A549 (cell line): ENCODE measurements at regions not wholly inside any gene's neighbourhood (a gene's known extent, or its start where the extent isn't known, plus 50 kb on each side); places are given as distances from the start of the nearest gene placed in this dataset.

Experiments used
- ATAC-seq, 2 experiments: fragments of 200-7000 bp in 1 of 2; fragments of >200 bp in 1 of 2; cut with Nextera tagmentation in 1 of 2; cut with Tn5 transposase in 1 of 2; 3 replicates each; pipeline versions ENCODE4 v1.8.0 to v1.9.1; 2018 to 2020; ENCODE audit warnings: mild to moderate bottlenecking in 1 of 2, moderate library complexity in 1 of 2
- CTCF ChIA-PET: fragments of 300-600 bp; sonication (Branson Sonifier 250); formaldehyde crosslinking; extraction: SDS; loops from one replicate; lab custom pipeline; 2021; ENCODE audit warnings: antibody characterized with exemption, inconsistent platforms; lab: Yijun Ruan, JAX
- POLR2A ChIA-PET: fragments of 350-600 bp; formaldehyde crosslinking; extraction: SDS; loops from one replicate; lab custom pipeline; 2021; ENCODE audit warnings: antibody characterized with exemption, inconsistent platforms; lab: Yijun Ruan, JAX
- DNase-seq, 2 experiments: peaks; one replicate each; pipeline versions ENCODE4 v3.0.0 to v3.0.0-alpha.2; 2011 to 2016; ENCODE audit warnings: low read depth in 1 of 2, low spot score in 1 of 2
- FAIRE-seq: peaks from 2 replicates; lab custom pipeline; 2011; peaks lifted over from hg19 to GRCh38; lab: Jason Lieb, UNC
- H3K27ac ChIP-seq, 2 experiments: fragments of >200 bp; sonication (Bioruptor Twin); formaldehyde crosslinking; 3 replicates each; pipeline ENCODE4 v1.5.1; 2016 to 2017
- H3K4me1 ChIP-seq: fragments of >200 bp; sonication (Bioruptor Twin); formaldehyde crosslinking; 3 replicates; pipeline ENCODE4 v1.6.1; 2016
- H3K4me2 ChIP-seq: fragments of >200 bp; sonication (Bioruptor Twin); formaldehyde crosslinking; 3 replicates; pipeline ENCODE4 v1.6.1; 2016
- H3K4me3 ChIP-seq: fragments of >200 bp; sonication (Bioruptor Twin); formaldehyde crosslinking; 3 replicates; pipeline ENCODE4 v1.5.1; 2016
- H3K9me3 ChIP-seq: fragments of >200 bp; sonication (Bioruptor Twin); formaldehyde crosslinking; 3 replicates; pipeline ENCODE4 v1.6.1; 2016
- BHLHE40 ChIP-seq: IDR thresholded peaks from 2 replicates; pipeline ENCODE4 v1.6.1; 2012; ENCODE audit warnings: low read depth, low read length, inconsistent platforms
- CHD2 ChIP-seq: fragments of 150-350 bp; IDR thresholded peaks from 2 replicates; pipeline ENCODE4 v1.6.1; 2014; ENCODE audit warnings: low read length; ENCODE audit not compliant: partially characterized antibody
- CHD4 ChIP-seq: fragments of 200-600 bp; sonication (generic); IDR thresholded peaks from 2 replicates; pipeline ENCODE4 v1.6.1; 2016; ENCODE audit warnings: antibody characterized with exemption, mild to moderate bottlenecking, borderline replicate concordance
- EP300 ChIP-seq, 2 experiments: fragments of >200 bp; sonication (Bioruptor Twin); formaldehyde crosslinking; IDR thresholded peaks; 2 replicates in 1 of 2; 3 replicates in 1 of 2; pipeline ENCODE4 v1.6.1; 2016 to 2017
- FOXS1 ChIP-seq: fragments of 250-450 bp; sonication (Bioruptor Pico); IDR thresholded peaks from 2 replicates; pipeline ENCODE4 v1.5.0; 2020; ENCODE audit warnings: mild to moderate bottlenecking, moderate library complexity
- HDAC2 ChIP-seq: fragments of 200-600 bp; sonication (generic); IDR thresholded peaks from 2 replicates; pipeline ENCODE4 v1.6.1; 2016
- HOXA7 ChIP-seq: fragments of 250-450 bp; sonication (Bioruptor Pico); IDR thresholded peaks from 2 replicates; pipeline ENCODE4 v1.5.0; 2020; ENCODE audit warnings: mild to moderate bottlenecking, moderate library complexity
- KDM1A ChIP-seq: fragments of 200-600 bp; sonication (generic); IDR thresholded peaks from 2 replicates; pipeline ENCODE4 v1.6.1; 2016; ENCODE audit warnings: low read depth, mild to moderate bottlenecking
- NFE2L2 ChIP-seq: fragments of 150-350 bp; conservative IDR thresholded peaks from 2 replicates; pipeline ENCODE4 v1.6.1; 2014; ENCODE audit warnings: low read length
- POLR2A ChIP-seq: IDR thresholded peaks from 2 replicates; pipeline ENCODE4 v1.6.1; 2012; ENCODE audit warnings: mild to moderate bottlenecking, low read length
- RNF2 ChIP-seq: fragments of 200-600 bp; sonication (generic); IDR thresholded peaks from 2 replicates; pipeline ENCODE4 v1.6.1; 2016; ENCODE audit warnings: low read depth, mild to moderate bottlenecking, antibody characterized with exemption, moderate library complexity, borderline replicate concordance
- SMC3 ChIP-seq: fragments of >200 bp; sonication (Bioruptor Twin); formaldehyde crosslinking; IDR thresholded peaks from 3 replicates; pipeline ENCODE4 v1.6.1; 2018; ENCODE audit warnings: inconsistent platforms
- SREBF2 ChIP-seq: fragments of 450-650 bp; IDR thresholded peaks from 2 replicates; pipeline ENCODE4 v1.6.1; 2014; ENCODE audit warnings: mild to moderate bottlenecking, moderate library complexity
- TP53 ChIP-seq: fragments of 250-450 bp; sonication (Bioruptor Pico); IDR thresholded peaks from 2 replicates; pipeline ENCODE4 v1.5.0; 2021; ENCODE audit warnings: mild to moderate bottlenecking, moderate library complexity
- WGBS: methylation state at CpG from one replicate; pipeline ENCODE4 v1.1.6; 2017; ENCODE audit errors: missing lambda C conversion rate; 5-methylcytosine and 5-hydroxymethylcytosine counted together
- TF ChIP-seq, protein P1 (sequence below): fragments of 250-450 bp; sonication (Bioruptor Pico); IDR thresholded peaks from 2 replicates; pipeline ENCODE4 v1.5.0; 2021; ENCODE audit warnings: mild to moderate bottlenecking, moderate library complexity, borderline replicate concordance
- TF ChIP-seq, protein P2 (sequence below): fragments of 450-650 bp; IDR thresholded peaks from 2 replicates; pipeline ENCODE4 v1.6.1; 2014; ENCODE audit warnings: antibody characterized with exemption
- TF ChIP-seq, protein P3 (sequence below): IDR thresholded peaks from 2 replicates; pipeline ENCODE4 v1.6.1; 2012

DNA sequence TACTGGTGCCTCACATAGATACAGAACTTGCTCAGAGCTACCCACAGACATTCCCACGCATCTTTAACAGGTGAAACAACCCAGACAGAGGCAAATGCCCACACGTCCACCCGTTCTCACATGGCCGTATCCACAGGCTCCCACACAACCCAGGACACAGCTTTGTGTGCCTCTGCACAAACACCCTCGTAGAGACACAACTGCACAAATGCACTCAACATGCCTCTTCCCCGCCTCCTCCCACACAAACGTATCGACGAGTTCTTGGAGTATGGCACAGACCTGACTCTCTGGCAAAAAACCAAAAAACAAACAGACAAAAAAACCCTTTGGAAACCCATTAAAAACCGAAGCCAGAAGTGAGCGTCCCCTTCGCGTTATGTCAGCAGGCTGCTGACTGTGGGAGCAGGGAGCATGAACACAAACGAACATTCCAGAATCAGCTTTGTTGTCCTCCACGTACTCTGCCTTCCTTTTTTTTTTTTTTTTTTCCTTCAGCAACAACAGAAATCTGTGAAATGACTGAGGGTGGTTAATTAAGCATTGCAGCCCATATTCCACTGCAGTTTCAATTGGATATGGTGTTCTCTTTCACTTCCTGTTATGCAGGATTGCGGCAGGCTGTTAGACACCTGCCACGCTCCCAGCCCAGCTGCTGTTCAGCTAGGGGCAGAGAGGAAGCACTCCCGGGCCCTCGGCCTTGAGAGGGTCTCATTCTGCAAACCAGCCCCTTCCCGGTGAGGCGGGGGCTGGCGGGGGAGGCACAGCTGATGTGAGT is 313.7 kb downstream of the MAF start:
- H3K4me2 ChIP-seq, result no peak overlapping the region
- no peak for TF ChIP-seq NFE2L2
- ChIA-PET POLR2A (no interaction called here), CTCF (interaction anchor here (1.4 kb wide), 1 partner anchor 13 kb away, joined by 3 read pairs; no protein-coding TSS in a partner anchor)
- FAIRE-seq (no peak), ATAC-seq (no peak), DNase-seq (no peak)
- H3K4me1 ChIP-seq, result no peaks in the 10 kb centered on the region
- no peaks in the 10 kb centered on the region for H3K9me3 ChIP-seq
- 22% methylated on average over 22 of the region's 22 CpGs for WGBS
- H3K27ac ChIP-seq, result no peak overlapping the region
- H3K4me3 ChIP-seq, result no peak overlapping the region

DNA sequence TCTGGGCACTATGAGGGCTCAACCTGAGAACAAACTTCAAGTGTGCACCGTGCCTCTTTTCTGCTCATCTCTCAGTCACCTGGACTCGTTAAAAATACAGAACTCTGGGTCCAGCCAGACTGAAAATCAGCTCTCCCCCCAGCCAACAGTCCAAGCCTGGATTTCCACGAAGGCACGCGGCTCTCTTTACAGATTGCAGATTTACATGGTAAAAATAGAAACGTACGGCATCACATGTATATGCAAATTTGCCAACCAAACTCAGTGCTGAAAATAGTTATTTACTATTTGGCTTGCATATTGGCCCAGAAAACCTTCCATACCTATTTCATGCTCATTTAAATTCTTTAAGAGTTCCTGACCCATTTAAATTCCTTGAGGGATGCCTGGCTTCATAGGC is 315.8 kb downstream of the MAF start:
- Histone ChIP-seq H3K4me3 (no peak overlapping the region), H3K9me3 (no peaks in the 10 kb centered on the region), H3K4me1 (no peaks in the 10 kb centered on the region), H3K4me2 (no peak overlapping the region), H3K27ac (no peak overlapping the region)
- DNase-seq (no peak), FAIRE-seq (no peak), ATAC-seq (no peak)
- ChIA-PET POLR2A (no interaction called here), CTCF (no interaction called here)
- TF ChIP-seq HOXA7 (CRISPR knock-in tag), result no peak
- no peak for TF ChIP-seq CHD2
- no peak for TF ChIP-seq SREBF2
- no peak for TF ChIP-seq CHD4
- no peak for TF ChIP-seq SMC3
- 57% methylated on average over 7 of the region's 7 CpGs for WGBS

DNA sequence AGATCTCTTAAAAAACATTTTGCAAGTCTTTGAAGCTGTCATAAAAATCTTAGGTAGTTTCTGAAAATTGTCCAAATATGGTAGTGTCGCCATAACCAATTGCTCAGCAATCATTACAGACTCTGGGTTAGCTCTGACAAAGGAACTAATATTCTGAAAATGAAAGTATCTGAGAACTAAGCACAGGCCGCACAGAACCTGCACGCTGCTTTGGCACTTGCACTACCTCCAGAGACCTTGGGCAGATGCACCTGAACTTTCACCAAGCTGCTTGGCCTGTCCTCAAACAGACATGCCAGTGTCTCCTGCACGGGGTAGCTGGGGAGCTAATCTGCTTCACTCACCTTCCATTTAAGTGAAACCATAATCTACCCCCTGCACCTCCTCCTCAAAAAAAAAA is 317.0 kb downstream of the MAF start:
- 39% methylated on average over 4 of the region's 4 CpGs for WGBS
- ATAC-seq (no peak), DNase-seq (no peak), FAIRE-seq (no peak)
- Histone ChIP-seq H3K4me3 (no peak overlapping the region), H3K27ac (no peak overlapping the region), H3K4me1 (no peaks in the 10 kb centered on the region), H3K4me2 (no peak overlapping the region), H3K9me3 (no peaks in the 10 kb centered on the region)
- CTCF ChIA-PET, result no interaction called here
- TF ChIP-seq, protein P1, sequence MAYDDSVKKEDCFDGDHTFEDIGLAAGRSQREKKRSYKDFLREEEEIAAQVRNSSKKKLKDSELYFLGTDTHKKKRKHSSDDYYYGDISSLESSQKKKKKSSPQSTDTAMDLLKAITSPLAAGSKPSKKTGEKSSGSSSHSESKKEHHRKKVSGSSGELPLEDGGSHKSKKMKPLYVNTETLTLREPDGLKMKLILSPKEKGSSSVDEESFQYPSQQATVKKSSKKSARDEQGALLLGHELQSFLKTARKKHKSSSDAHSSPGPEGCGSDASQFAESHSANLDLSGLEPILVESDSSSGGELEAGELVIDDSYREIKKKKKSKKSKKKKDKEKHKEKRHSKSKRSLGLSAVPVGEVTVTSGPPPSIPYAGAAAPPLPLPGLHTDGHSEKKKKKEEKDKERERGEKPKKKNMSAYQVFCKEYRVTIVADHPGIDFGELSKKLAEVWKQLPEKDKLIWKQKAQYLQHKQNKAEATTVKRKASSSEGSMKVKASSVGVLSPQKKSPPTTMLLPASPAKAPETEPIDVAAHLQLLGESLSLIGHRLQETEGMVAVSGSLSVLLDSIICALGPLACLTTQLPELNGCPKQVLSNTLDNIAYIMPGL (CRISPR knock-in tag), result no peak
- TF ChIP-seq RNF2, result no peak
- no peak for TF ChIP-seq SMC3
- no peak for TF ChIP-seq EP300 (IDR thresholded peaks at IDR 0.05)
- TF ChIP-seq HDAC2, result no peak
- TF ChIP-seq BHLHE40, result no peak
- TF ChIP-seq, protein P2, sequence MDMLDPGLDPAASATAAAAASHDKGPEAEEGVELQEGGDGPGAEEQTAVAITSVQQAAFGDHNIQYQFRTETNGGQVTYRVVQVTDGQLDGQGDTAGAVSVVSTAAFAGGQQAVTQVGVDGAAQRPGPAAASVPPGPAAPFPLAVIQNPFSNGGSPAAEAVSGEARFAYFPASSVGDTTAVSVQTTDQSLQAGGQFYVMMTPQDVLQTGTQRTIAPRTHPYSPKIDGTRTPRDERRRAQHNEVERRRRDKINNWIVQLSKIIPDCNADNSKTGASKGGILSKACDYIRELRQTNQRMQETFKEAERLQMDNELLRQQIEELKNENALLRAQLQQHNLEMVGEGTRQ, result no peak
- no peak for TF ChIP-seq POLR2A
- POLR2A ChIA-PET, result no interaction called here

DNA sequence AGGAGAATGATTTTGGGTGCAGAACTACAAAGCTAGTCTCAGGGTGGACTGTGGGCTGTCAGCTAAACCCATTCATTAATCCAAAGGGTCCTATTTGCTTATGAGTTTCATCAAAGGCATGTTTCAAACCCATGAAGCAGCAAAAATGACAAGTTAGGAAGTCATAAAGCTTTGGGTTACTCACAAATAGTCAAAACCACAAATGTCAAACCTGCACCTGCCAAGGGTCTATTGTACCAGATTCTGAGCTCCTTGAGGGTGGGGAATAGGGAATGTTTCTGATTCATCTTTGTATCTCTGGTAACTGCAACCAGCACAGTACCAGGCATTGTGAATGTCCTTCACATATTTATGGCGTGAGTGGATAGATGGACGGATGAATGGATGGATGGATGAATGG is 317.7 kb downstream of the MAF start:
- no peak overlapping the region for H3K4me3 ChIP-seq
- ATAC-seq, result no peak
- TF ChIP-seq POLR2A (no peak), SREBF2 (no peak), KDM1A (no peak), FOXS1 (CRISPR knock-in tag) (no peak), TP53 (CRISPR knock-in tag) (no peak), EP300 (IDR thresholded peaks at IDR 0.05) (no peak), HDAC2 (no peak)
- TF ChIP-seq, protein P3, sequence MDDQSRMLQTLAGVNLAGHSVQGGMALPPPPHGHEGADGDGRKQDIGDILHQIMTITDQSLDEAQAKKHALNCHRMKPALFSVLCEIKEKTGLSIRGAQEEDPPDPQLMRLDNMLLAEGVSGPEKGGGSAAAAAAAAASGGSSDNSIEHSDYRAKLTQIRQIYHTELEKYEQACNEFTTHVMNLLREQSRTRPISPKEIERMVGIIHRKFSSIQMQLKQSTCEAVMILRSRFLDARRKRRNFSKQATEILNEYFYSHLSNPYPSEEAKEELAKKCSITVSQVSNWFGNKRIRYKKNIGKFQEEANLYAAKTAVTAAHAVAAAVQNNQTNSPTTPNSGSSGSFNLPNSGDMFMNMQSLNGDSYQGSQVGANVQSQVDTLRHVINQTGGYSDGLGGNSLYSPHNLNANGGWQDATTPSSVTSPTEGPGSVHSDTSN, result no peak
- TF ChIP-seq, all 56 proteins: peak for 0
- H3K27ac ChIP-seq, result no peak overlapping the region
- no peak overlapping the region for H3K4me2 ChIP-seq
- no peaks in the 10 kb centered on the region for H3K9me3 ChIP-seq
- DNase-seq, result no peak
- no peak for FAIRE-seq
- ChIA-PET POLR2A (no interaction called here), CTCF (no interaction called here)
- H3K4me1 ChIP-seq, result no peaks in the 10 kb centered on the region
- 23% methylated on average over 2 of the region's 2 CpGs for WGBS
